Esophagus squamous epithelium (tissue), 5 donors: ENCODE measurements at regions not wholly inside any gene's neighbourhood (a gene's known extent, or its start where the extent isn't known, plus 50 kb on each side); places are given as distances from the start of the nearest gene placed in this dataset.

Experiments used
- DNase-seq: peaks from one replicate; lab custom pipeline; 2025; lab: John Stamatoyannopoulos, UW
- H3K27ac ChIP-seq, 4 donors: fragments of 200-600 bp; sonication (generic); one replicate each; pipeline ENCODE4 v1.5.1; 2016 to 2019; ENCODE audit warnings: mild to moderate bottlenecking in 1 of 4
- H3K27me3 ChIP-seq, 4 donors: fragments of 200-600 bp; sonication (generic); 1 replicate in 3 of 4; 2 replicates in 1 of 4; pipeline versions ENCODE4 v1.5.1 to v1.6.0; 2017 to 2021; ENCODE audit warnings: antibody characterized with exemption in 1 of 4
- H3K36me3 ChIP-seq, 3 donors: fragments of 200-600 bp; sonication (generic); one replicate each; pipeline ENCODE4 v1.5.1; 2016 to 2019
- H3K4me1 ChIP-seq, 3 donors: fragments of 200-600 bp; sonication (generic); one replicate each; pipeline ENCODE4 v1.5.1; 2017 to 2019
- H3K4me3 ChIP-seq, 4 donors: fragments of 200-600 bp; sonication (generic); 1 replicate in 3 of 4; 2 replicates in 1 of 4; pipeline ENCODE4 v1.5.1; 2016 to 2019; ENCODE audit warnings: mild to moderate bottlenecking in 2 of 4, moderate library complexity in 1 of 4
- H3K9me3 ChIP-seq, 3 donors: fragments of 200-600 bp; sonication (generic); one replicate each; pipeline ENCODE4 v1.5.1; 2016 to 2019
- POLR2A ChIP-seq, 4 donors: fragments of 450-650 bp; IDR thresholded peaks; one replicate each; pipeline ENCODE4 v1.6.1; 2017; ENCODE audit warnings: antibody characterized with exemption in 4 of 4, mild to moderate bottlenecking in 4 of 4, moderate library complexity in 3 of 4
- WGBS, 2 donors: methylation state at CpG; one replicate each; pipeline ENCODE4 v1.1.5; 2018; 5-methylcytosine and 5-hydroxymethylcytosine counted together
- intact Hi-C: fragments of 100-400 bp; cut with DNase I; formaldehyde crosslinking; loops from one replicate; pipeline ENCODE4 v1.15.0; 2022
- TF ChIP-seq, protein P1 (sequence below), 6 experiments: fragments of 450-650 bp in 4 of 6; fragments of 200-600 bp in 2 of 6; sonication (generic) in 2 of 6; IDR thresholded peaks; one replicate each; pipeline ENCODE4 v1.5.1; 2016 to 2019; ENCODE audit warnings: antibody characterized with exemption in 6 of 6, mild to moderate bottlenecking in 4 of 6, moderate library complexity in 4 of 6
- donor health status: DM: yes; HTN: yes; CAD: no.

DNA sequence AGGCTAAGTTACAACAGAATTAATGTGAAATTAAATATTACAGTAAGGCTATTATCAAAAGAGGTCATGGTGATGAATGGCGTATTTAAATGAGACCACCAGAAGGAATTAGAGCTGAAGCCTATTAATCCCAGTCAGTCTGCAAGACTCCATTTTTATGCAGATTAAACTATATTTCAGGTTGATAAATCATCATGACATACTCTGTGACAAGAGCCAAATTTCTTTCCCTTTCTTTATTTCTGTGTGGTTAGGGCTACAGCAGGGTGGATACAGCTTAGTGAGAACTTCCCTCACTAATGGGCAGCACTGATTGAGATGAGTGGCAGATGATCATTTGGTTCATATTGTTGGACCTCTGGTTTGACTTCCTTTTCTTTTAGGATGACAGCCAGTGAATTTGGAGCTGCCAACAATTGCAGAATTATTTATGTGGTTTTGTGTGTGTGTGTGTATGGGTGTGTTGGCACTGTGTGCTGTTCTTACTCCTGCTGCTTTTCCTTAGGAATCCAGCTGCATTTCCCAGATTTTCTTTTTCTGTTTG, 481.3 kb downstream of the PIK3C3 start:
- Histone ChIP-seq H3K27ac (no peak overlapping the region), H3K27me3 (no peaks in the 10 kb centered on the region), H3K9me3 (no peaks in the 10 kb centered on the region), H3K4me3 (no peak overlapping the region), H3K36me3 (no peaks in the 10 kb centered on the region), H3K4me1 (no peaks in the 10 kb centered on the region)
- TF ChIP-seq, protein P1, sequence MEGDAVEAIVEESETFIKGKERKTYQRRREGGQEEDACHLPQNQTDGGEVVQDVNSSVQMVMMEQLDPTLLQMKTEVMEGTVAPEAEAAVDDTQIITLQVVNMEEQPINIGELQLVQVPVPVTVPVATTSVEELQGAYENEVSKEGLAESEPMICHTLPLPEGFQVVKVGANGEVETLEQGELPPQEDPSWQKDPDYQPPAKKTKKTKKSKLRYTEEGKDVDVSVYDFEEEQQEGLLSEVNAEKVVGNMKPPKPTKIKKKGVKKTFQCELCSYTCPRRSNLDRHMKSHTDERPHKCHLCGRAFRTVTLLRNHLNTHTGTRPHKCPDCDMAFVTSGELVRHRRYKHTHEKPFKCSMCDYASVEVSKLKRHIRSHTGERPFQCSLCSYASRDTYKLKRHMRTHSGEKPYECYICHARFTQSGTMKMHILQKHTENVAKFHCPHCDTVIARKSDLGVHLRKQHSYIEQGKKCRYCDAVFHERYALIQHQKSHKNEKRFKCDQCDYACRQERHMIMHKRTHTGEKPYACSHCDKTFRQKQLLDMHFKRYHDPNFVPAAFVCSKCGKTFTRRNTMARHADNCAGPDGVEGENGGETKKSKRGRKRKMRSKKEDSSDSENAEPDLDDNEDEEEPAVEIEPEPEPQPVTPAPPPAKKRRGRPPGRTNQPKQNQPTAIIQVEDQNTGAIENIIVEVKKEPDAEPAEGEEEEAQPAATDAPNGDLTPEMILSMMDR (IDR thresholded peaks at IDR 0.05) = no peak
- TF ChIP-seq POLR2A (IDR thresholded peaks at IDR 0.05) = no peak
- WGBS, 2 donors = 86 to 95% methylated on average over 1 of the region's 1 CpG
- DNase-seq = no peak
- intact Hi-C loops = no loop called here

DNA sequence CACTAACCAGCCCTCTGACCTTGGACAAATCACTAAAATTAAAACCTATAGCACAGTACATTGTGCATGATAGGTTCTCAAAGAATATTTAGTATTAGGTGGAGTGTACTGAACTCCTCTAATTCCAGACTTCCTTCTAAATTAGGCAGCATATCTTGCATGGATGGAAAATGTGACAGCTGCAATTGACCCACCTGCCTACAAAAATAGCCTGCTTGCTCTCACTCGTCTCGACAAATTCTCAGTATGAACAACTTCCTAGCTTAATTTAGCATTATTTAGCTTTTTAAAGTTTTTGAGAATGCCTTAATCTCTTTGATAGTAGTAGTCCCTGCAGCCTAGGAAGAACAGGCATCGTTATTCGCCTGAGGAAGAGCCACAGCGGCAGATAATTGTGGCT, 482.0 kb downstream of the PIK3C3 start:
- Histone ChIP-seq H3K9me3 (no peaks in the 10 kb centered on the region), H3K4me1 (no peaks in the 10 kb centered on the region), H3K36me3 (no peaks in the 10 kb centered on the region), H3K27me3 (no peaks in the 10 kb centered on the region), H3K27ac (no peak overlapping the region), H3K4me3 (no peak overlapping the region)
- TF ChIP-seq, protein P1 (IDR thresholded peaks at IDR 0.05) = no peak
- no peak for TF ChIP-seq POLR2A (IDR thresholded peaks at IDR 0.05)
- DNase-seq = no peak
- 69 to 82% methylated on average over 5 of the region's 5 CpGs for WGBS, 2 donors
- intact Hi-C loops = no loop called here

DNA sequence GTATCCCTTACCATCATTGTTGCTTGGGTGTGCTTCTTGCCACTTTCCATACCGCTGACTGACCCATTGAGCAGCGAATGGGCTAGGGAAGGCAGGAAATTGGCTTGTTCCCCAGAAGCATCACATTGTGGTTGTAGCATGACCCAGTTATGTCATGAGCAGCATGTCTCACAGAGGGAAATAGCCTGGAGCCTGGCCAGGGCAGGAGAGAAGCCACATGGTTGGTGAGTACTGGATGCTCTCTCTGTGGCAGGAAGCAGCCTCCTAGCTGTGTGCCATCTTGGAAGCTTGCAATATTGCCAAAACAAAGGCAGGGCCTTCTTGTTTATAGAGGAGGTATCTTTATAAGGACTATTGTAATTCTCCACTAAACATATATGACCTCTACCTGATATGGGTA, 482.6 kb downstream of the PIK3C3 start:
- H3K27me3 ChIP-seq = no peaks in the 10 kb centered on the region
- TF ChIP-seq POLR2A (IDR thresholded peaks at IDR 0.05) = no peak
- TF ChIP-seq, protein P1 (IDR thresholded peaks at IDR 0.05) = no peak
- H3K27ac ChIP-seq = no peak overlapping the region
- no peaks in the 10 kb centered on the region for H3K9me3 ChIP-seq
- H3K36me3 ChIP-seq = no peaks in the 10 kb centered on the region
- intact Hi-C loops = no loop called here
- DNase-seq = no peak
- no peak overlapping the region for H3K4me3 ChIP-seq
- H3K4me1 ChIP-seq = no peaks in the 10 kb centered on the region
- 78 to 88% methylated on average over 2 of the region's 2 CpGs for WGBS, 2 donors

DNA sequence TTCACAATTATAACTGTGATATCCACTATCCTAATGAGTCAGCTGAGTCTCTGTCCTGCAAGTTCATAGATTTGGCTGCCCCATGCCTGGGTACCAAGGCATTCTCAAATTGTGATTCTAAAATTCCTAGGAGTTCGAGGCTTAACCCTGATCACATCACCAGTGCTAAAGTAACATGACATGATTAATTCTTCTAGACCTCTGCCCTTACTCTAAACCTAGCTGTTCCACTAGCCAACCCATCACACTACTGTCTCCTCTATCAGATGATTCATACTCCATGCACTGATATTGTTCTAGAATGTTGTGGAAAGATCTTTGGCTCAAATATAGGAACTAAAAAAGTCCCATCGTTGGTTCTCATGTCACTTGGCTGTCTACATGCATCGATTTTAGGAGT, 487.6 kb downstream of the PIK3C3 start:
- Histone ChIP-seq H3K27ac (no peak overlapping the region), H3K4me1 (no peaks in the 10 kb centered on the region), H3K9me3 (peaks cover 0 to 5% (median 4%) of the 10 kb centered on the region in 3 donors), H3K36me3 (no peaks in the 10 kb centered on the region), H3K4me3 (no peak overlapping the region), H3K27me3 (no peaks in the 10 kb centered on the region)
- 58 to 63% methylated on average over 3 of the region's 3 CpGs for whole genome bisulfite sequencing, 2 donors
- TF ChIP-seq POLR2A (IDR thresholded peaks at IDR 0.05) = no peak
- TF ChIP-seq, protein P1 (IDR thresholded peaks at IDR 0.05) = no peak
- no peak for DNase-seq
- intact Hi-C loops = no loop called here

DNA sequence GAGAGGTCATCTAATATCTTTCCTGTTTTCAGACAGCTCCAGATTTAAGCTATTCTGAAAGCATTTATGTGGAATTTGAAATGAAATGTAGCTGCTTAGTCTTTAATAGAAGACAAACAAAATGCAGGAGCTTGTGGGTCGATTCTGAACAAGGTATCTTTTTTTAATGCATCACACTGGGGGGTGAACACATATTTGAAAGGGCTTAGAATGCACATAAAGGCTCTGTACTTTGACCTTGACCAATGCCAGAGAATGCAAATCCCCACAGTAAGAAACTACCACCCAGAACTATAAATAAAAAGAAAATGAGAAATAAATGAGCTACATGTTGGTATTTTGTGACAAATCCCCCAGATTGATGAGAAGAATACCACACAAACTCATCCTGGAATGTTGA, 489.3 kb downstream of the PIK3C3 start:
- Histone ChIP-seq H3K4me1 (no peaks in the 10 kb centered on the region), H3K4me3 (no peak overlapping the region), H3K36me3 (no peaks in the 10 kb centered on the region), H3K27me3 (no peaks in the 10 kb centered on the region), H3K27ac (no peak overlapping the region), H3K9me3 (peaks cover 0 to 9% (median 8%) of the 10 kb centered on the region in 3 donors)
- DNase-seq = no peak
- intact Hi-C loops = no loop called here
- TF ChIP-seq, protein P1 (IDR thresholded peaks at IDR 0.05) = no peak
- TF ChIP-seq POLR2A (IDR thresholded peaks at IDR 0.05) = no peak
- 8 to 52% methylated on average over 1 of the region's 1 CpG for WGBS, 2 donors
